GM19372 (cell line): ENCODE measurements at regions not wholly inside any gene's neighbourhood (a gene's known extent, or its start where the extent isn't known, plus 50 kb on each side); places are given as distances from the start of the nearest gene placed in this dataset.
A peak's percentile ranks its signal among the peaks of the same experiment; 100 is the strongest.

ENCODE experiments used
- ATAC-seq: cut with Tn5 transposase; IDR thresholded peaks from one replicate; pipeline ENCODE4 v1.9.1; 2021; ENCODE audit warnings: mild to moderate bottlenecking, low read depth, moderate library complexity; ENCODE audit not compliant: unreplicated experiment

DNA sequence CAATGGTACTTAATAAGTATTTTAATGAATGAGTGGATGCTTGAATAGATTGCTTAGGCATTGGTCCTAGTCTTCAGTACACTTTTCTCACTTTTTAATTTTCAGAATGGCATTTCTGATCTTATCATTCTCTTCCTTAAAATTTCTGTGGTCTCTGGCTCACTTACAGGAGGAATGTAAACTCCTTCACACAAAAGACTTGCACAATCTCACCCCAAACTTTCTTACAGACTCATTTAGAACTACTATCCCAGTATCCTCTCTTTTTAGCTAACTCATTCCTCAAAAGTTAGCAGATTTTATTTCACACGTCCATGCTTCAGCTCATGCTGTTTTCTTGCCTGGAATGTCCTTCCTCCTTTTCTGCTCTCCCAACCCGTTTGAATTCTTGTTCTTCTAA, 350.1 kb downstream of the GRXCR1 start:
- no peak for ATAC-seq

DNA sequence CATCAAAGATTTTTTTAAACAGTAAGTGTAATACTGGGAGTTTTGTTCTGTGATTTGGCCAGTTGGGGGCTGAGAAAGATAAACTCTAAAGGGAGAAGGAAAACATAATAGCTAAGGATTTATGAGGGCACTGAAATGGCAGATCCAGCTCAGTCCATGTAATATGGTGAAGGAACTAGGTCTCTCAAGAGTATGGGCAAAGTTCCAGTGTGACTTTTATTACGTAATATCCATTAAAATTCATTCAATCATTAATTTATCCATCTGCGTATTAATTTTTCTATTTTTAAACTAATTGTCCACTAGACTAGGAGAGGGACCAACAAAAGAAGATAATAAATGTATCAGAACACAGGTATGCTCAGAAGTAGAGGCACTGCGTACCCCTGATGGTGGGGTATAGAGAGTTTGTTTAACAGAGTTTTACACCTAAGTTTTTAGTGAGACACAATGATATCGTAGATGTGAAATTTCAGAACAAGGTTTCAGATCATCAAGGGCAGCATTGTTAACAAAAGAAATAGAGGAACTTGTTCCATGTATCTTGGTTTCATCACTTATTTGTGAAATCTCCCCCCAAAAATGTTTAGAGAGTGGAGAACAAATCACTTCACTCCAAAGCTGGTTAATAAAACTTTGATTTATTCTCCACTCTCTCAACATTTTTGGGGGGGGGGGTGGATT, 351.1 kb downstream of the GRXCR1 start:
- ATAC-seq = no peak

DNA sequence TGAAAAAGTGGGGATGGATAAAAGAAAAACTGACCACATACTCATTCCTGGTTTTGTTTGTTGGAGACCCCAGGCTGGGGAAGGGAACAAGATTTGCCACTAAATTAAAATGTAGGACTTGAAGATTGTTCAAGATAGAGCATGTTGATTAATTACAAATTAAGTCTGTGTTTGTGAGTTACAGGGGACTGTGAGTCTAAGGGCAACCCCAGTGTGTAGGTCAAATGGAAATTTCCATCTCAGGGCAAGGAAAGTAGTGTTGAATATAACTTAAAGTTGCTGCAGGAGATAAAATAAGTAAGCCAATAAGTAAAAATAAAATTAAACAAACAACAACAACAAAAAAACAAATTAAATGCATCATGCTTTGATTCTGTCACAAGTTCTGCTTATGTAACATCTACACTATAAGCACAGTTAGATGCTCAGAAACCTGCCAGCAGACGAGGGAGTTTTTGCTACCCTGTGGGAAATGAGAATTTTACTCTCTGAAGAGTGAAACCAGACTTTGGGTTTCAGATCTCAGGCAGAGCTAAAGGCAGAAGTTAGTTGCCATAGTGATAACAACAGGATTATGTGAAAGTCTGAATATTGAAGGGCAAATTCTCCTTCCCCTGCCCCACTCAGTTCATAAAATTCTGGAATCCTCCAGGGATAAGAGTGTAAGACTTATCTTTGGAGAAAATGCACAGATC, 352.3 kb downstream of the GRXCR1 start:
- peak; percentile 98 for ATAC-seq

DNA sequence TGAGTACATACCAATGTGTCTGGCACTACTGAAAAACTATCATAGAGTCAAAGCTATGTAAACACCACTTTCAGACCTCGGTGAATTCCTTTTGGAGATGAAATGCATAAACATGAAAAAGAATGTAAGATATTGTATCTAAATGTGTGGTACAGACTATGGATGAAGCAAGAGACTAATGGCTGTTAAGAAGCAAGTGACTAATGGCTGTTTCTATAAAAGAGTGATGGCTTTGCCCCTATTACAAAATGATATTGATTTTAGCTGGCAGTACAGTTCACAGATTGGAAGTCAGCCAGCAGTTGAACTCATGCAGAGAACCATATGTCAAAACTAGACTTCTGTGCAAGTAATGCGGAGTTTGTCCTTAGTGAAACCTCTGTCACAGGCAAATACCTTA, 359.3 kb downstream of the GRXCR1 start:
- ATAC-seq = no peak

DNA sequence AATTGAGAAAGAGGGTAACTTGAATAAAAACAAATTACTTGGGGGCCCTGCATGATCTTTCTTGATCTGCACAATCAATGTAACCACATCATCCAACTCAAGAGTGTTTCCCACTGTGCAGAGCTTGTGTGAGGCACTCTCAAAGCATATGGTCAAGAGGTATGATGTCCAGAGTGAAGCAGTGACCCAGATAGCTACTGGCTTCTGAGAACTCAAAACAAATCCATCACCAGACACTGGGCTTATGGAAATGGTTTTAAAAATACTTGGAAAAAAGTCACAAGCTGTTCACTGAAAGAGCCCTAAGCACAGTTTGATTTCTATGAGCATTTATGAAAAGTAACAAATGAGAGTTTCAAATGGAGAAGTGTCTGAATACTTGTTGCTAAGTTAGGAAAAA, 361.0 kb downstream of the GRXCR1 start:
- ATAC-seq = no peak

DNA sequence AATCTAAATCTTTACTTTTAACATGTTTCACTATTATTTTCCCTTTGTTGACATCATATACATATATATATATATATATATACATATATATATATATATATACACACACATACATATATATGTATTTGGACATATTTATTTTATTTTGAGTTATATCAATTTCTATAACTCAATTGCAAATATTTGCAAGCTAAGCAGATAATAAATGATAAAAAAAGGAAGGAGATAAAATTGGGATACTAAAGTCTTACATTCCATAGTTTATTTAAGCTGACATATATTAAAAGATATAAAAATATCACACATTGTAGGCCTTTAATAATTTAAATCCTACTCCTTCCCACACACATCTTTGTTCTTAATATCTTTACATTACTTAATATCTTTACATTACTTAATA, 372.2 kb downstream of the GRXCR1 start:
- ATAC-seq = no peak

DNA sequence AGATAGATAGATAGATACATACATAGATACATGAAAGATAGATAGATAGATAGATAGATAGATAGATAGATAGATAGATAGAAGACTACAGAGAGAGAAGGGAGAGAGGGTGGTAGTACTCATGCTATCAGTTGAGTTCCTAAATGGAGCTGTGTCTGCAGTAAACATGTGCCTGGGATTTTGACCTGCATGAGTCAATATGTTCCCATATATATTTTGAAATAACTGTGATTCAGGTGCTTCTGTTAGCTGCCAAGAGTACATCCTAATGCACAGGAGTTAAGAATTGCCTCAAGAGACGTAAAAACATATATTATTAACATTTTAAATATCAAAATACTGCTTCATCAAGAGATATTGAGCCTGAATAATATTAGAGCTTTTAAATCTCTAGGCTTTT, 379.4 kb downstream of the GRXCR1 start:
- ATAC-seq = no peak

DNA sequence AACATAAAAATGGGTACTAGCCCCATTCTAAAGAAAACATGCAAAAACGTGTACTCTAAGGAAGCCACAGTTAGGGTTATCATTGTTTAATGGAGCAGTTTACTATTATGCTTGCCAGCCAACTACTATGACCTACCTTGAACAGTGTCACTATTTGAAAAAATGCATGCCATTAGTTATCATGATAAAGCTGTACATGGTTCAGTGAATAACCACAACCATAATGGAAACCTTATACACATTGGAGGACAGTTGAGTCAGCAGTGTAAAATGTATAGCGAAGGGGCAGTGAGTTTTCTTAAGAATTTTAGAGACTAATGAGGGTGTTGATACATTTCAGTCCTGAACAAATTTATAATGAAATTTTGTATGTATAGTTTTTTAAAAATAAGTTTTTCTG, 381.9 kb downstream of the GRXCR1 start:
- no peak for ATAC-seq

DNA sequence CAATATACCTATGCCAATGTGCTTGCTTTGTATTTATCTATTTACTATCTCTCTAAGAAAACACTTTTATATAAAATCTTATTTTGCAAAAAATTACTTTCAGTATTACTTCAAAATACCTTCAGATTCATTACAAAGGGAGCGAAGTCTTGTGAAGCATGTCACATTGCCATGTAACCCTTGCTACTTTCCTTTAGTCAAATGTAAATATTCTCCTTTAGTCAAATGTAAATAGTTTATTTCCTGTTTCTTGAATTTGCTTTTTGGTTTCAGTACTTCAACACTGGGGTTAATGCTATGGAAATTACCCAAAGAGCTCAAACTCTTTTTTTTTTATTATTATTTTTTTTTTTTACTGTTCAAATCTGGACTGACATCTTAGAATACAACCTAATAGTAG, 383.3 kb downstream of the GRXCR1 start:
- ATAC-seq = no peak

DNA sequence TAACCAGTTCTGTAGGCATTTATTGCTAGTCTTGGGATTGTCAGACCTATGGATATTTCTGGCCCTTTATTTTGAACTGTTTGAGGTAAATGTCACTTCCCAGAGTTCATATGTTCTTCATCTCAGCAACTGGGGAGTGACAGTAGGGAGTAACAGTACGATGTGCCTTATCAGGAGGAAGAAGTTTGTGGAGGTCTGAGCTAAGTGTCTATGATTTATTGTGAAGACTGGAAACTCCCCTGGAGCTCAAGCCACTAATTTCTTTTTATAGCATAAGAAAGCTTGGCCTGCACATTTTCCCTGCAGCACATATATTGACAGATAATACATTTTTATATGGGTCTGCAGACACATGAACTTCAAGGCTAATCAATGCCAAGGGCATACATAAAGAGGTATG, 383.8 kb downstream of the GRXCR1 start:
- ATAC-seq = no peak

DNA sequence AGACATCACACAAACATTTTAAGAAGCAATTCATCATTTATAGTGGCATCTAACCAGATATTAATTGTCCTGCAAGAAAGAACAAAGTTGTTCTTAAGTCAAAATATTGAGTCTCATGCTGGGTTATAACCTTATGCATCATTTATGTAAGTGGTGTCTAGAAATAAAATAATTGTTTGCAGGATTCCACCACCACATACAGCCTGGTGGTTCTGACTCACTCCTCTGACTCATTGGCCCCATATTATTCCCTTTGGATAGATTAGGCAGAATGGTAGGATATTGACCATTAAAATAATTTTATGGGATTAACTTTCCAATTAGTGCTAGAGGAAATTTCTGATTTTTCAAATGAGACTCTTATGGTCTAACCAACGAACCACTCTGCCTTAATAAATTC, 384.5 kb downstream of the GRXCR1 start:
- ATAC-seq = no peak

DNA sequence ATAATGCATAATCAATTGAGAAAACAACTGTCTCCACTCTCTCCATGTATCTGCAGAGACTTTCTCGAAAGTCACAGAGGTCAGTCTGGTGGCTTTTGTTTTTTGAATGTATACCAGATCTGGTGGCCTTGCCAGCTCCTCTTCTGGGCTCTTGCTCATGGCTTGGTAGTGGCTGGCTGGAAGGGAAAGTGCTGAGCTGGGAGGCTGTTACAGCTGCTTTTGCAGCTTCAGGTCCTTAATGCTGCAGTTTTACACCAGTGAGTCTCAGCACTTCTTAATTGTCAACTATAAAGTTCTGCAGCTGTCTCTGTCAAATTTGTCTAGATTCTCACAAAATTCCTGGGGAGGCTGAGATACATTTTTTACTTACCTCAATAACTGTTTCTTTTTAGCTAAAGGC, 390.0 kb downstream of the GRXCR1 start:
- no peak for ATAC-seq

DNA sequence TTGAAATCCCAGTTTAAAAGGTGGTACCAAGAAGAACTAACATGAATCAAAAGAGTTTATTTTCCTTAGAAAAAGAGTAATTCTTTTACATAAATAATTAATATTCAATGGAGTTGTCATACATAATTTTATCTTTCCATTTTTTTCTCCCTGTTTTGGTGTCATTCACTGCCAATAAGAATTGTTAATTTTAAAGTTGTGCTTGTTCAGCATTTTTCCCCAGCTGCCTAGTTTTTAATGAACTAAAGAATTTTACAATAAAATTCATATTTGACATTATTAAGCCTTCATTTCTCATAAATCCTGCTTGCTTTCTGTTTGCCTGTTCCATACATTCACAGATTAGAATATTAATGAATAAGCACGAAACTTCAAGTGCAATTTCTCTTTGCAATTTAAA, 393.6 kb downstream of the GRXCR1 start:
- no peak for ATAC-seq

DNA sequence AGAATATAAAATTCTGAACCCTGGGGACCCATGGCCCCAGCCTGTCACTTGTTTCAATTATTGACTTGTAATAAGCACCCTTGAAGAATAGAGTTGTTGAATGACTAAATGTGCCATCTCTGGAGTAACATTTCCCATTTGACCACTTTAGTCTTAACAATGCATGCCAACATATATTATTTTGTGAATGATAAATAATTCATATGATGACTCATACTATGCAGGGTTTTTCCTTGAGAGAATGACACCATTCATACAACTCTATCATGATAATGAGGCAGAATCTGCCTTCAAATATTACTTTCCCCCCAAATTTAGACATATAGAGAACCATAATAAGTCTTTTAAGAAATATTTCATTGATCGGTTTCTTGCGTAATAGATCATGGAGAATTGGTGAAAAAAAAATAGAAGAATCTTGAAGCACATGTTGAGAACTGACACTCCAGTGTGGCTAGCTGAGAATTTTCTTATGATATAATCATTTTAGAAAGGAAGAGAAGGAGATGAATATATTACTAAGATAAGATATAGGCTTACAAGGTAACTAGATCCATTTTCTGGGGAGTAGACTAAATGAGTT, 404.5 kb downstream of the GRXCR1 start:
- no peak for ATAC-seq

DNA sequence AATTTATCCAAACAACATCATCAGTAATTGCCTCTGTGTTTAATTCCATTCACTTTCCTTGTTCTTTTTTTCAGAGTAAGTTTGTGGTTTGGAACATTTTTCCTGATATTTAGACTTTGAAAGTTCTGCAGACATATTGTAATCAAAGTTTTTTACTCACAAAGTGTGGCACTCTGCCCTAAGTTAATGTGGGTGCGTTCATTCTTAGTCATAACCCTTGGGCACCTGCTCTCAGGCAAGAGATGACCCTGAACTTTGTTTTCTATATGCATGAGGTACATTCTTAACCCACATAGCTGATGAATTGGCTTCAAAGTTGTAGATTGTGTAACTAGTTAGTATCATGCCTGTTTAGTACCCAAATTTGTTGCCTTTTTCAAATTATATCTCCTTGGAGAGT, 424.3 kb downstream of the GRXCR1 start:
- no peak for ATAC-seq

DNA sequence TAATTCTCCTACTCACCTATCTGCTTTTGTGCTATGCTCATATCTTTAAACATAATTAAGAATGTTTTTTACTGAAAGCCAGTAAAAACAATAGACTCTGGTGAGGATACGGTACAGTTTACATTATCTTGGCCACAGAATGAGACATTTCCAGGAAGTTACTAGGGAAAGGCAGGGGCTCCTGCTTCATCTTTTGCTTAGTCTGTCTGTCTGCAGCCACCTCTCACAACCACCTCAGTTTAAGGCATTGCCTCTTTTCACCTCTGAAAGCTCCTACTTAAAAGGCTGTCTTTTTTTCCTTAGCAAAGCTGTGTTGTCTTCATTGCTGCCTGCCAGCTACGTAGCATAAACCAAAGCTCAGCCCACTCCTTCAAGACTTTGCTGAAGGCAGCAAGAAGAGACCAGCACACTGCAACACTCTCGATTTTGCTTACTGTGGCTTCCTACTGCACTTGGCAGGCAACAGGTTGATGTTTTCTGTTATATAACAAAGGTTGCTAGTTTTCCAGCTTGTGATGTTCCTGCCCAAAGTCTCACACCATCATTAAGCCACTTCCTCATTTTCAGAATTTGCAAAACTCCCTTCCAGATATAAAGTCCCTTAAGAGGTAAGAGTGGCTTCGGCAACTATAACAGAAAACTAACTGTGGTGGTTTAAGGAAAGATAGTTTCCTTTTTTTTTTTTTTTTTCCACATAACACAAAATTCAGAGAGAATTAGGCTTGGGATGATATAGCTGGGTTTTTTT, 432.9 kb downstream of the GRXCR1 start:
- no peak for ATAC-seq

DNA sequence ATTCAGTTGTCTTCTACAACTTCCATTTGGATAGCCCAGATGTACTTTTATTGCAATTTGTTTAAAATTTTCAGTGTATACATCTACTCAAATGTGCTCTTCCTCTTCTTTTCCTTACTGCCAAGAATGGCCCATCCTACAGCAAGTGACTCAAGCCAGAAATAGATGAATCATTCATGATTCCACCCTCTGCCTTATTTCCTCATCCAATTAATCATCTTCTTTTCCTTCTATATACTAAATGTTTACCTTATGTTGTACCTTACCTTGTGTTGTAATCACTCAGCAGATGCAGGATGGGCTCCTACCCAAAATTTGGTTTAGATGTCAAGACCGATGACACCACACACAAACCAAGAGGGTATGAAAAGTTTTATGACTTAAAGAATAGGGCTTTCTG, 437.8 kb downstream of the GRXCR1 start:
- no peak for ATAC-seq

DNA sequence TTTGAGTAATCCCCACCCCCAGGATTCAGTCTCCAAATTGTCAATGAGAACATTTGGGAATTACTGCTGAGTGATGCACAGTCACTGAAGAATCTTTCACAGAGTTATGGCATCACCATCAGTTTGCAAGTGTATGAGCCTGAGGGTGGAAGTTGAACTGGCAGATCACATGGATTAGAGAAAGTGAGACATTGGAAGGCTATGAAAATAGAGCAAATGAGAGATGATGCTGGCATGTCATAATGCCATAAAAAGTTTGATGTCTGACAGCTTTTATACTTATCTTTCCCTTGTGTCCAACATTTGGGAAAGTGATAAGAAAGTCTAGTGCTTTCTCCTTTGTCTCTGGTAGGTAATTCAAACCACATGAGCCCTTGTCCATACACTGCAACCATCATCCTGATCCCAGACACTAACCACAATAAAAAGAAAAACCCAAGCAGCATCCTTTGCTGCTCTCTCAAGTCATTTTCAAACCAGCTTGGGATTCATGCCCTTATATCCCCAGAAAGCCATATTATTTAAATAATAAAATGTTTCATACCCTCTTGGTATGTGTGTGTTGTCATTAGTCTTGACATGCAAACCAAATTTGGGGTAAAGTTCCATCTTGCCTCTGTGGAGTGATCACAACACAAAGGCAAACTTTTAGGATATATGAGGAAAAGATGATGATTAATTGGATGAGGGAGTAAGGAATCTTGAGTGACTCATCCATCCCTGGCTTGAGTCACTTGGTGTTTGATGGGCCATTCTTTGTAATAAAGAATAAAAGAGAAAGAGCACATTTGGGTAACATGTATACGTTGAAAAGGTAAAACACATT, 438.9 kb downstream of the GRXCR1 start:
- no peak for ATAC-seq

DNA sequence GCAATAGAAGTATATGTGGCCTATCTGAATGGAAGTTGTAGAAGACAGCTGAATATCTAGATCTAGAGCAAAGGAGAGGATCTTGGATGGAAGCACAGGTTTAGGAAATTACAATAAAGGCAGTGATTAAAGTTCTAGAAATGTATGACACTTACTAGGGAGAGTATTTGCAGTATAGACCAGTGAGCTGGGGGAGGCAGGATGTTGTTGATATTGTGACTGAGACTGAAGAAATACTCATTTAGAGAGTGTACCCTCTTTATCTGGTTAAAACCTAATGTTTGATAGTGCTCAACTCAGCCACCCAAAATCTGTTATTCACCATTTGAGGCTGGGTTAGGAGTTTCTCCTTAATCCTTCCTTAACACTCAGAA, 439.5 kb downstream of the GRXCR1 start:
- no peak for ATAC-seq

DNA sequence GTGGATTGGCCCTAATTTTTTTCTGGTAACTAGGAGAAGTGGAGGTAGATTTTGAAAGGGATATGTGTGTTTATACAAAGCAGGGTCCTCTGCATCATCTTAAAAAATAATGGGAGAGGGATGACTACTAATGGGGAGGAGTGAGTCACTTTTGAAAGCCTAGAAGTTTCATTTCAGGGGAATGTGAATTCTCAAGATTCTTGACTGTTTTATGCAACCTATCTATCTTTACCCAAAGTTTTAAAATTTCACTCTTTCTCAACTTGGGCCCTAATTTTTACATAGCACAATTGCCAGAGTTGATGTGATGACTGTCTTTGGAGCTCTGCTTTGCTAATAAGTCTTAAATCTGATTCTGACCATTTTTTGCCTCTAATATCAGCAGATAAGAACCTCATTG, 445.2 kb downstream of the GRXCR1 start:
- ATAC-seq = no peak

DNA sequence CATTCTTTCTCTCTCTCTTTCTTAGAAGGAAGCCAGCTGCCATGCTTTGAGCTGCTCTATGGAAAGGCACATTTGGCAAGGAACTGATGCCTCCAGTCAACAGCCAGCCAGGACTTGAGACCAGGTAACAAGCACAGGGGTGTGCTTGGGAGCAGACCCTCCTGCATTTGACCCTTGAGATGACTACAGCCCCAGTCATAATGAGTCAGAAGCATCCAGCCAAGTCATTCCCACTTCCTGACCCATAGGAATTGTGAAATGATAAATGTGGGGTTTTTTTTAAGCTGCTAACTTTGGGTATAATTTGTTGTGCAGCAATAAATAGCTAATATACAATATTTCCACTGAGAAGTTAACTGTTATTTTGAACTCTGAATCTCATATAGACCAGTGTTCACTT, 446.9 kb downstream of the GRXCR1 start:
- ATAC-seq = no peak
